GM06990 (cell line): ENCODE measurements at regions not wholly inside any gene's neighbourhood (a gene's known extent, or its start where the extent isn't known, plus 50 kb on each side); places are given as distances from the start of the nearest gene placed in this dataset.

Experiments used
- DNase-seq: peaks from one replicate; pipeline ENCODE4 v3.0.0-alpha.2; 2011; ENCODE audit not compliant: insufficient read length; ENCODE audit errors: extremely low read depth
- H3K27me3 ChIP-seq: replicated peaks from 2 replicates; pipeline ENCODE4 v1.6.0; 2011; ENCODE audit warnings: low read length; ENCODE audit not compliant: control insufficient read depth, insufficient read depth
- H3K36me3 ChIP-seq: 2 replicates; pipeline ENCODE4 v1.5.1; 2011; ENCODE audit warnings: low read length; ENCODE audit not compliant: control insufficient read depth, insufficient read depth
- H3K4me3 ChIP-seq: replicated peaks from 2 replicates; pipeline ENCODE4 v1.5.1; 2011; ENCODE audit warnings: low read depth, mild to moderate bottlenecking, control low read depth, low read length
- TF ChIP-seq, protein P1 (sequence below): IDR thresholded peaks from 2 replicates; pipeline ENCODE4 v1.5.1; 2011; ENCODE audit warnings: low read length, control low read depth, mild to moderate bottlenecking, inconsistent platforms; ENCODE audit not compliant: insufficient read depth, poor library complexity, severe bottlenecking

GRCh38 chr2:217127744-217128143, 267.9 kb upstream of the TNP1 start:
- H3K36me3 ChIP-seq: no peaks in the 10 kb centered on the region
- no peak for DNase-seq
- TF ChIP-seq, protein P1, sequence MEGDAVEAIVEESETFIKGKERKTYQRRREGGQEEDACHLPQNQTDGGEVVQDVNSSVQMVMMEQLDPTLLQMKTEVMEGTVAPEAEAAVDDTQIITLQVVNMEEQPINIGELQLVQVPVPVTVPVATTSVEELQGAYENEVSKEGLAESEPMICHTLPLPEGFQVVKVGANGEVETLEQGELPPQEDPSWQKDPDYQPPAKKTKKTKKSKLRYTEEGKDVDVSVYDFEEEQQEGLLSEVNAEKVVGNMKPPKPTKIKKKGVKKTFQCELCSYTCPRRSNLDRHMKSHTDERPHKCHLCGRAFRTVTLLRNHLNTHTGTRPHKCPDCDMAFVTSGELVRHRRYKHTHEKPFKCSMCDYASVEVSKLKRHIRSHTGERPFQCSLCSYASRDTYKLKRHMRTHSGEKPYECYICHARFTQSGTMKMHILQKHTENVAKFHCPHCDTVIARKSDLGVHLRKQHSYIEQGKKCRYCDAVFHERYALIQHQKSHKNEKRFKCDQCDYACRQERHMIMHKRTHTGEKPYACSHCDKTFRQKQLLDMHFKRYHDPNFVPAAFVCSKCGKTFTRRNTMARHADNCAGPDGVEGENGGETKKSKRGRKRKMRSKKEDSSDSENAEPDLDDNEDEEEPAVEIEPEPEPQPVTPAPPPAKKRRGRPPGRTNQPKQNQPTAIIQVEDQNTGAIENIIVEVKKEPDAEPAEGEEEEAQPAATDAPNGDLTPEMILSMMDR: no peak
- no peak overlapping the region for H3K4me3 ChIP-seq
- H3K27me3 ChIP-seq: no peaks in the 10 kb centered on the region; the same call in 1 of the 2 replicates

GRCh38 chr2:217125014-217125413, 265.1 kb upstream of the TNP1 start:
- DNase-seq: no peak
- Histone ChIP-seq H3K36me3 (no peaks in the 10 kb centered on the region), H3K27me3 (no peaks in the 10 kb centered on the region; the same call in 1 of the 2 replicates), H3K4me3 (no peak overlapping the region)
- TF ChIP-seq, protein P1: no peak

DNA sequence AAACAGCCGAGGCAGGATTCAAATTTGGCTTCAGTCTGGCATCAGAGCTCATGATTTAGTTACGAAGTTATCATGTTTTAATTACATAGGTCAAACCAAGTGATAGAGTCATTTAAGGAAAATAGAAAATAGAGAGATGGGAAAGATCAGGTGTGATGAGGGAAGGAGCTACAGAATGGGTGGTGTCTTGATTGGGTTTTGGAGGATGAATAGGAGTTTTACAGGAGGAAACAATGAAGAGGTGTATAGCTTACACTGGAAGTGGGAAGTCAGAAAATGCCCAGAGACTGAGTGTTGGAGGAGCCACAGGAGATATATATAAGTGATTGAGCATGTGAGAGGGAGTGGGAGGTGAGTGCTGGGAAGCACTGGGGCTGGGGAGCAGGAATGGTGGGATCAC, 264.2 kb upstream of the TNP1 start:
- no peak overlapping the region for H3K4me3 ChIP-seq
- TF ChIP-seq, protein P1: no peak
- no peak for DNase-seq

DNA sequence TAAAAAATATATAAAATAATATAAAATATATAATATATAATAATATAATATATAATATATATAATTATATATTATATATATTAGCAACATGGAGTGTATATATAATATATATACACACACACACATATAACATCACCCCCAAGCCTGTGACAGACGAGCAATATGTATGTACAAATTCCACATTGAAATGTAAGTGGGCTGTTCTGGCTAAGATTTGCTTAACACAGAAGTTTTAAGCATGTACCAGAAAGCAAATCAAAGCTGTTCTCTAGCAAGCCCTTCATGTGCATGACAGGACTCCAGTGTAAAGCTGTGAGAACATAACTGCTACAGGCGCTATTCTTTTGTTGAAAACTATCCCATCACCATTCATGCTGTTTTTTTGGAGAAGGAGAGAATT, 261.7 kb upstream of the TNP1 start:
- Histone ChIP-seq H3K4me3 (no peak overlapping the region), H3K27me3 (no peaks in the 10 kb centered on the region; the same call in 1 of the 2 replicates), H3K36me3 (no peaks in the 10 kb centered on the region)
- no peak for DNase-seq
- TF ChIP-seq, protein P1: no peak

More for the DNA sequence above, 264.2 kb upstream of the TNP1 start:
- Histone ChIP-seq H3K27me3 (no peaks in the 10 kb centered on the region; the same call in 1 of the 2 replicates), H3K36me3 (no peaks in the 10 kb centered on the region)

GRCh38 chr2:217120429-217120828, 260.6 kb upstream of the TNP1 start:
- no peak for DNase-seq
- TF ChIP-seq, protein P1: no peak
- H3K36me3 ChIP-seq: no peaks in the 10 kb centered on the region
- H3K27me3 ChIP-seq: no peaks in the 10 kb centered on the region; the same call in 1 of the 2 replicates
- H3K4me3 ChIP-seq: no peak overlapping the region
